Mesenchymal stem cell (in vitro differentiated cells and primary cell): ENCODE measurements at regions not wholly inside any gene's neighbourhood (a gene's known extent, or its start where the extent isn't known, plus 50 kb on each side); places are given as distances from the start of the nearest gene placed in this dataset.

Experiments
- DNase-seq: peaks from one replicate; pipeline ENCODE4 v3.0.0-alpha.2; 2013
- H2AFZ ChIP-seq: one replicate; pipeline ENCODE4 v1.6.1; 2013; ENCODE audit warnings: low read depth, mild to moderate bottlenecking, control low read depth, inconsistent platforms, low read length, moderate library complexity
- H2AK5ac ChIP-seq: 2 replicates; pipeline ENCODE4 v1.6.1; 2013; ENCODE audit warnings: low read length, moderate library complexity, mild to moderate bottlenecking, inconsistent platforms; ENCODE audit not compliant: severe bottlenecking
- H2BK120ac ChIP-seq: one replicate; pipeline ENCODE4 v1.6.1; 2013; ENCODE audit warnings: low read depth, mild to moderate bottlenecking, inconsistent platforms, low read length, moderate library complexity
- H2BK12ac ChIP-seq, 2 experiments: one replicate each; pipeline ENCODE4 v1.6.1; 2013; ENCODE audit warnings: inconsistent platforms in 2 of 2, low read length in 2 of 2, mild to moderate bottlenecking in 2 of 2, moderate library complexity in 2 of 2, control low read depth in 1 of 2
- H2BK15ac ChIP-seq: one replicate; pipeline ENCODE4 v1.6.1; 2013; ENCODE audit warnings: mild to moderate bottlenecking, low read depth, inconsistent platforms; ENCODE audit not compliant: poor library complexity, severe bottlenecking
- H2BK5ac ChIP-seq: 2 replicates; pipeline ENCODE4 v1.6.1; 2013; ENCODE audit warnings: low read depth, mild to moderate bottlenecking, low read length, control low read depth, inconsistent platforms; ENCODE audit not compliant: poor library complexity, severe bottlenecking
- H3K14ac ChIP-seq, 2 experiments: one replicate each; pipeline ENCODE4 v1.6.1; 2013; ENCODE audit warnings: inconsistent platforms in 2 of 2, low read length in 2 of 2, control low read depth in 1 of 2, mild to moderate bottlenecking in 1 of 2, moderate library complexity in 1 of 2
- H3K18ac ChIP-seq, 2 experiments: one replicate each; pipeline ENCODE4 v1.6.1; 2013; ENCODE audit warnings: inconsistent platforms in 2 of 2, low read length in 2 of 2, control low read depth in 1 of 2, low read depth in 1 of 2, mild to moderate bottlenecking in 1 of 2
- H3K23ac ChIP-seq, 2 experiments: one replicate each; pipeline ENCODE4 v1.6.1; 2013; ENCODE audit warnings: inconsistent platforms in 2 of 2, low read length in 2 of 2, mild to moderate bottlenecking in 2 of 2, moderate library complexity in 2 of 2, control low read depth in 1 of 2
- H3K27ac ChIP-seq: 2 replicates; pipeline ENCODE4 v1.5.1; 2013; ENCODE audit warnings: mild to moderate bottlenecking, moderate library complexity, low read length, control low read depth, inconsistent platforms; ENCODE audit not compliant: poor library complexity, severe bottlenecking
- H3K27me3 ChIP-seq, 2 experiments: 2 replicates each; pipeline versions ENCODE4 v1.6.1 to v1.7.0; 2013; ENCODE audit warnings: low read length in 2 of 2, mild to moderate bottlenecking in 2 of 2, moderate library complexity in 2 of 2, control low read depth in 1 of 2, inconsistent platforms in 1 of 2; ENCODE audit not compliant: control insufficient read depth in 1 of 2, insufficient read depth in 1 of 2
- H3K36me3 ChIP-seq, 2 experiments: 2 replicates each; pipeline versions ENCODE4 v1.6.1 to v1.7.0; 2013; ENCODE audit warnings: low read length in 2 of 2, control low read depth in 1 of 2, inconsistent platforms in 1 of 2, low read depth in 1 of 2, mild to moderate bottlenecking in 1 of 2; ENCODE audit not compliant: insufficient read depth in 2 of 2, control insufficient read depth in 1 of 2
- H3K4ac ChIP-seq, 2 experiments: one replicate each; pipeline ENCODE4 v1.6.1; 2013; ENCODE audit warnings: inconsistent platforms in 2 of 2, low read length in 2 of 2, mild to moderate bottlenecking in 2 of 2, moderate library complexity in 2 of 2, control low read depth in 1 of 2, low read depth in 1 of 2
- H3K4me1 ChIP-seq: 2 replicates; pipeline ENCODE4 v1.6.1; 2013; ENCODE audit warnings: low read depth, low read length, control low read depth; ENCODE audit not compliant: control insufficient read depth, insufficient read depth
- H3K4me2 ChIP-seq: 2 replicates; pipeline ENCODE4 v1.6.1; 2013; ENCODE audit warnings: low read length, mild to moderate bottlenecking, inconsistent platforms; ENCODE audit not compliant: poor library complexity, severe bottlenecking
- H3K4me3 ChIP-seq, 2 experiments: 2 replicates each; pipeline versions ENCODE4 v1.5.1 to v1.7.0; 2013; ENCODE audit warnings: low read length in 2 of 2, mild to moderate bottlenecking in 2 of 2, control low read depth in 1 of 2, low read depth in 1 of 2; ENCODE audit not compliant: insufficient read depth in 1 of 2
- H3K79me1 ChIP-seq: replicated peaks from 2 replicates; pipeline ENCODE4 v1.6.1; 2013; ENCODE audit warnings: mild to moderate bottlenecking, control low read depth, low read length, inconsistent platforms; ENCODE audit not compliant: poor library complexity, severe bottlenecking
- H3K9ac ChIP-seq: 2 replicates; pipeline ENCODE4 v1.7.0; 2013; ENCODE audit warnings: mild to moderate bottlenecking, low read length, moderate library complexity
- H3K9me3 ChIP-seq: 2 replicates; pipeline ENCODE4 v1.7.0; 2013; ENCODE audit warnings: mild to moderate bottlenecking, low read length; ENCODE audit not compliant: control insufficient read depth
- H4K8ac ChIP-seq: one replicate; pipeline ENCODE4 v1.6.1; 2013; ENCODE audit warnings: inconsistent platforms, mild to moderate bottlenecking, low read length, moderate library complexity
- H4K91ac ChIP-seq: one replicate; pipeline ENCODE4 v1.6.1; 2013; ENCODE audit warnings: mild to moderate bottlenecking, low read length, inconsistent platforms
- WGBS: methylation state at CpG from one replicate; pipeline ENCODE4 v1.1.7; 2013; ENCODE audit warnings: mixed read lengths; 5-methylcytosine and 5-hydroxymethylcytosine counted together

- no peaks in the 10 kb centered on the region for H3K27me3 ChIP-seq
- H3K79me1 ChIP-seq = no peaks in the 10 kb centered on the region
- H2BK120ac ChIP-seq = no peak overlapping the region
- H3K18ac ChIP-seq = no peak overlapping the region
- no peak overlapping the region for H3K27ac ChIP-seq
- no peaks in the 10 kb centered on the region for H3K36me3 ChIP-seq
- no peak overlapping the region for H3K4me2 ChIP-seq
- H3K4me1 ChIP-seq = no peaks in the 10 kb centered on the region
- no peak overlapping the region for H2AFZ ChIP-seq
- H2BK12ac ChIP-seq = no peak overlapping the region
- no peak overlapping the region for H3K14ac ChIP-seq
- no peak overlapping the region for H3K4me3 ChIP-seq
- no peak overlapping the region for H3K4ac ChIP-seq
- no peak overlapping the region for H3K9ac ChIP-seq
- H2BK5ac ChIP-seq = no peak overlapping the region
- no peak overlapping the region for H4K8ac ChIP-seq
- H2BK15ac ChIP-seq = no peak overlapping the region
- WGBS = no CpG with 5 or more reads among the region's 1 CpG
- H3K23ac ChIP-seq = no peak overlapping the region
- no peaks in the 10 kb centered on the region for H3K9me3 ChIP-seq
- H2AK5ac ChIP-seq = no peak overlapping the region
- no peak for DNase-seq
- H4K91ac ChIP-seq = no peak overlapping the region
Measured at GRCh38 chr18:51789871-51790270, 550.1 kb upstream of the DCC start.

GRCh38 chr18:51801514-51801913, 538.5 kb upstream of the DCC start:
- H3K18ac ChIP-seq = no peak overlapping the region
- no peak overlapping the region for H2BK5ac ChIP-seq
- no peak overlapping the region for H3K4ac ChIP-seq
- no peak overlapping the region for H2BK12ac ChIP-seq
- H3K79me1 ChIP-seq = no peaks in the 10 kb centered on the region
- H4K91ac ChIP-seq = no peak overlapping the region
- no peaks in the 10 kb centered on the region for H3K27me3 ChIP-seq
- DNase-seq = no peak
- no CpG with 5 or more reads among the region's 1 CpG for WGBS
- H2BK120ac ChIP-seq = no peak overlapping the region
- no peak overlapping the region for H3K4me2 ChIP-seq
- no peak overlapping the region for H2AFZ ChIP-seq
- no peaks in the 10 kb centered on the region for H3K36me3 ChIP-seq
- H2BK15ac ChIP-seq = no peak overlapping the region
- H3K27ac ChIP-seq = no peak overlapping the region
- H3K4me3 ChIP-seq = no peak overlapping the region
- no peak overlapping the region for H3K23ac ChIP-seq
- no peak overlapping the region for H3K14ac ChIP-seq
- H4K8ac ChIP-seq = no peak overlapping the region
- H2AK5ac ChIP-seq = no peak overlapping the region
- H3K9me3 ChIP-seq = peaks cover 12% of the 10 kb centered on the region
- no peaks in the 10 kb centered on the region for H3K4me1 ChIP-seq
- no peak overlapping the region for H3K9ac ChIP-seq

DNA sequence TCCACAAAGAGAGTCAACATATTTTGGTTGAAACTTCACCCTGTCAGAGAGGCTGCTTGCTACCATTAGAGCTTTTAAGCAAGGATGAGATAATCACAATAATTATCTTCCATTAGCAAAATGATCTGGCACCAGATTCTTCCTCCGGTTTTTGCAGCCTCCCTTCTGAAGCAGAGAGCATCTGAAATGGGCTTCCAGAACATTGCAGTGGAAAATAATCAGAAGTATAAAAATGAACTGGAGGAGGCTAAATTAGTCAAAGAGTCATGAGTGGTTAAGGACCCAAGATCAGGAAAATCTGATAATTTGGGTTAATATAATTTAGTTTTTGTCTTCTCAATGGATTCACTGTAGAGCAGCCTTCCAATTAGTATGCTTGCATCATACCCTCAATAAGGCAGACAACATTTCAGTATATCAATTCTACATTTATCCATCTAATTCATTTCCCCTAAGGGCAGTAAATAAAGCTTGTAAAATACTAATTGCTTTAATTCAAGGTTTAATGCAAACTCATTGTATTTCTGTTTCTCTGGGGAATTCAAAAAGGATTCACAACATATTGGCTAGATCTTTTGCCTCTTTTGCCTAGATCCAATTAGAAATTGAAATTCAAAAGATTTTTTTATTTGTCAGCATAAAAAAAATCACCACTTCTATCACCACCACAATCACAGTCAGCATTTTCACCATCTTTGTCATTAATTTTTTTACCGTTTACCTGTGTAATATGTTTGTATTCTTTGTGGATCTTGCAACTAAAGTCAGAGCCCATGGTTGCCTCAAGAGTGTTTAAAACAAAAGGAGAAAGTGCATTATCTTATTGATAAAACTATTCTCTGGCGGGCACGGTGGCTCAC, 537.2 kb upstream of the DCC start:
- Histone ChIP-seq H3K4me3 (no peak overlapping the region), H3K14ac (no peak overlapping the region), H3K27ac (no peak overlapping the region), H3K4me1 (no peaks in the 10 kb centered on the region), H2AFZ (no peak overlapping the region), H3K18ac (no peak overlapping the region), H3K79me1 (no peaks in the 10 kb centered on the region), H3K4ac (no peak overlapping the region), H3K36me3 (no peaks in the 10 kb centered on the region), H2BK15ac (no peak overlapping the region), H2BK5ac (no peak overlapping the region), H4K91ac (no peak overlapping the region), H4K8ac (no peak overlapping the region), H2AK5ac (no peak overlapping the region), H2BK120ac (no peak overlapping the region), H3K9me3 (peaks cover 12% of the 10 kb centered on the region), H2BK12ac (no peak overlapping the region), H3K9ac (no peak overlapping the region), H3K4me2 (no peak overlapping the region), H3K23ac (no peak overlapping the region), H3K27me3 (no peaks in the 10 kb centered on the region)
- WGBS = 92% methylated on average over 4 of the region's 4 CpGs
- no peak for DNase-seq

DNA sequence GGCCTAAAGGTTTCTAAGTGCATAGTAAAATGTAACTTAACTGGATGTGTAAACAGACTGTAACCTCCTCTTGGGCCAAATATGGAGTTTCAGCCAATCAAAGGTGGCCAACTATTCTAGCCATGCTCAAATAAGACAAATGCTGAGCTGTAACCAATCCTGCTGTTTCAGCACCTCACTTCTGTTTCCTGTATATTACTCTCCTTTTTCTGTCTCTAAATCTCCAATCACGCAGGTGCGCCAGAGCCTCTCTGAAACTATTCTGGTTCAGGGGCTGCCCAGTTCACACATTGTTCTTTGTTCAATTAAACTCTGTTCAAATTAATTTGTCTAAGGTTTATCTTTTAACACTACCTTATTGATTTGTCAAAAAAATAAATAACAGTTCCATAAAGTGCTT, 532.7 kb upstream of the DCC start:
- Histone ChIP-seq H2BK12ac (no peak overlapping the region), H3K9me3 (no peaks in the 10 kb centered on the region), H4K8ac (no peak overlapping the region), H3K79me1 (no peaks in the 10 kb centered on the region), H4K91ac (no peak overlapping the region), H2BK15ac (no peak overlapping the region), H3K18ac (no peak overlapping the region), H2BK120ac (no peak overlapping the region), H3K4me3 (no peak overlapping the region), H3K4me1 (no peaks in the 10 kb centered on the region), H3K4ac (no peak overlapping the region), H2AK5ac (no peak overlapping the region), H2BK5ac (no peak overlapping the region), H3K14ac (no peak overlapping the region), H3K27me3 (no peaks in the 10 kb centered on the region), H3K4me2 (no peak overlapping the region), H3K9ac (no peak overlapping the region), H2AFZ (no peak overlapping the region), H3K23ac (no peak overlapping the region), H3K27ac (no peak overlapping the region), H3K36me3 (no peaks in the 10 kb centered on the region)
- 100% methylated on average over 2 of the region's 2 CpGs for WGBS
- no peak for DNase-seq
